IMR-90 (cell line): ENCODE measurements at regions not wholly inside any gene's neighbourhood (a gene's known extent, or its start where the extent isn't known, plus 50 kb on each side); places are given as distances from the start of the nearest gene placed in this dataset.

Source experiments
- ATAC-seq: fragments of 200-7000 bp; cut with Tn5 transposase; 2 replicates; pipeline ENCODE4 v1.9.1; 2020; ENCODE audit warnings: low read depth, mild to moderate bottlenecking, moderate library complexity
- BruUV-seq: library from RNA; stranded (reverse); fragments of 400-500 nt; replicated peaks from 2 replicates; lab custom pipeline; 2021; lab: Mats Ljungman, UMichigan
- CTCF ChIA-PET: fragments of 300-600 bp; formaldehyde crosslinking; extraction: SDS; loops from one replicate; lab custom pipeline; 2021; ENCODE audit warnings: antibody characterized with exemption; lab: Yijun Ruan, JAX
- POLR2A ChIA-PET: fragments of 300-600 bp; sonication (Branson Sonifier 250); formaldehyde crosslinking; loops from one replicate; lab custom pipeline; 2022; ENCODE audit warnings: antibody characterized with exemption; ENCODE audit not compliant: unreplicated experiment; lab: Charles Lee
- DNase-seq: peaks from one replicate; pipeline ENCODE4 v3.0.0; 2013
- H2AFZ ChIP-seq: replicated peaks from 2 replicates; pipeline ENCODE3; 2013; ENCODE audit warnings: low read length, mild to moderate bottlenecking; ENCODE audit not compliant: poor library complexity
- H2AK5ac ChIP-seq: 2 replicates; pipeline ENCODE4 v1.6.1; 2013; ENCODE audit warnings: low read depth, low read length, inconsistent platforms
- H2AK9ac ChIP-seq: replicated peaks from 2 replicates; pipeline ENCODE3; 2013; ENCODE audit warnings: mild to moderate bottlenecking, low read depth, low read length, moderate library complexity; ENCODE audit not compliant: poor library complexity
- H2BK120ac ChIP-seq: 2 replicates; pipeline ENCODE4 v1.6.1; 2013; ENCODE audit warnings: low read depth, low read length, inconsistent platforms
- H2BK15ac ChIP-seq: 3 replicates; pipeline ENCODE4 v1.6.1; 2013; ENCODE audit warnings: low read depth, low read length, inconsistent platforms
- H2BK20ac ChIP-seq: 2 replicates; pipeline ENCODE4 v1.6.1; 2013; ENCODE audit warnings: low read depth, mild to moderate bottlenecking, inconsistent platforms, low read length, moderate library complexity
- H2BK5ac ChIP-seq: 2 replicates; pipeline ENCODE4 v1.6.1; 2013; ENCODE audit warnings: mild to moderate bottlenecking, low read depth, low read length, inconsistent platforms; ENCODE audit not compliant: poor library complexity, severe bottlenecking
- H3K14ac ChIP-seq: replicated peaks from 2 replicates; pipeline ENCODE4 v1.6.1; 2013; ENCODE audit warnings: low read depth, low read length, inconsistent platforms
- H3K18ac ChIP-seq: 2 replicates; pipeline ENCODE4 v1.6.1; 2013; ENCODE audit warnings: low read depth, low read length, control low read depth
- H3K23ac ChIP-seq: 2 replicates; pipeline ENCODE4 v1.6.1; 2013; ENCODE audit warnings: low read depth, low read length, inconsistent platforms
- H3K27ac ChIP-seq: 2 replicates; pipeline ENCODE4 v1.5.1; 2013; ENCODE audit warnings: mild to moderate bottlenecking, control low read depth, low read length; ENCODE audit not compliant: insufficient read depth
- H3K27me3 ChIP-seq: 2 replicates; pipeline ENCODE4 v1.6.1; 2013; ENCODE audit warnings: low read length; ENCODE audit not compliant: control insufficient read depth, insufficient read depth
- H3K36me3 ChIP-seq: 2 replicates; pipeline ENCODE4 v1.6.1; 2013; ENCODE audit warnings: low read length, mixed read lengths; ENCODE audit not compliant: control insufficient read depth, insufficient read depth
- H3K4ac ChIP-seq: 2 replicates; pipeline ENCODE4 v1.6.1; 2013; ENCODE audit warnings: low read depth, low read length, inconsistent platforms
- H3K4me1 ChIP-seq: 2 replicates; pipeline ENCODE4 v1.6.1; 2013; ENCODE audit warnings: low read length, mixed read lengths; ENCODE audit not compliant: control insufficient read depth, insufficient read depth
- H3K4me2 ChIP-seq: 2 replicates; pipeline ENCODE4 v1.6.1; 2013; ENCODE audit warnings: low read depth, mild to moderate bottlenecking, control low read depth, low read length, moderate library complexity
- H3K4me3 ChIP-seq: 2 replicates; pipeline ENCODE4 v1.5.1; 2013; ENCODE audit warnings: low read depth, mild to moderate bottlenecking, control low read depth, low read length, moderate library complexity; ENCODE audit not compliant: insufficient read depth
- H3K56ac ChIP-seq: 2 replicates; pipeline ENCODE4 v1.6.1; 2013; ENCODE audit warnings: low read length, inconsistent platforms; ENCODE audit not compliant: insufficient read depth; ENCODE audit errors: extremely low read depth
- H3K79me1 ChIP-seq, 2 experiments: 2 replicates each; pipeline ENCODE4 v1.6.1; 2013; ENCODE audit warnings: low read length in 2 of 2, inconsistent platforms in 1 of 2, low read depth in 1 of 2
- H3K9ac ChIP-seq: 2 replicates; pipeline ENCODE4 v1.6.1; 2013; ENCODE audit warnings: low read depth, low read length, control low read depth
- H3K9me1 ChIP-seq: 2 replicates; pipeline ENCODE4 v1.6.1; 2013; ENCODE audit warnings: low read length, inconsistent platforms; ENCODE audit not compliant: insufficient read depth
- H3K9me3 ChIP-seq: 2 replicates; pipeline ENCODE4 v1.6.1; 2013; ENCODE audit warnings: low read length; ENCODE audit not compliant: control insufficient read depth, insufficient read depth
- H4K20me1 ChIP-seq: 2 replicates; pipeline ENCODE4 v1.6.1; 2013; ENCODE audit warnings: low read length, inconsistent platforms; ENCODE audit not compliant: insufficient read depth
- H4K5ac ChIP-seq: 2 replicates; pipeline ENCODE4 v1.6.1; 2013; ENCODE audit warnings: mild to moderate bottlenecking, low read depth, low read length, control low read depth
- H4K8ac ChIP-seq, 2 experiments: 2 replicates each; pipeline ENCODE4 v1.6.1; 2013; ENCODE audit warnings: low read depth in 2 of 2, low read length in 2 of 2, control low read depth in 1 of 2, inconsistent platforms in 1 of 2
- H4K91ac ChIP-seq: 2 replicates; pipeline ENCODE4 v1.6.1; 2013; ENCODE audit warnings: low read depth, low read length, inconsistent platforms; ENCODE audit not compliant: insufficient read depth
- CHD1 ChIP-seq: IDR thresholded peaks from 2 replicates; pipeline ENCODE4 v1.6.1; 2012; ENCODE audit warnings: low read depth, low read length, improper control_type of control experiment
- CTCF ChIP-seq: conservative IDR thresholded peaks from 2 replicates; pipeline ENCODE4 v1.5.1; 2012; ENCODE audit warnings: mild to moderate bottlenecking, low read depth, low read length, improper control_type of control experiment
- ELK1 ChIP-seq: fragments of 150-350 bp; IDR thresholded peaks from 2 replicates; pipeline ENCODE4 v1.6.1; 2016; ENCODE audit warnings: low read depth, mild to moderate bottlenecking, low read length, moderate library complexity, borderline replicate concordance
- NFE2L2 ChIP-seq: fragments of 150-350 bp; IDR thresholded peaks from 2 replicates; pipeline ENCODE4 v1.6.1; 2016; ENCODE audit warnings: low read depth, mild to moderate bottlenecking, low read length
- POLR2A ChIP-seq: IDR thresholded peaks from 2 replicates; pipeline ENCODE4 v1.6.1; 2012; ENCODE audit warnings: mild to moderate bottlenecking, low read depth, low read length
- RCOR1 ChIP-seq: IDR thresholded peaks from 2 replicates; pipeline ENCODE4 v1.6.1; 2012; ENCODE audit warnings: mild to moderate bottlenecking, low read length, improper control_type of control experiment; ENCODE audit not compliant: insufficient replicate concordance
- SMC3 ChIP-seq: fragments of 150-350 bp; IDR thresholded peaks from 2 replicates; pipeline ENCODE4 v1.6.1; 2016; ENCODE audit warnings: low read depth, mild to moderate bottlenecking, antibody characterized with exemption, low read length, moderate library complexity
- USF2 ChIP-seq: fragments of 150-350 bp; IDR thresholded peaks from 2 replicates; pipeline ENCODE4 v1.6.1; 2017; ENCODE audit warnings: mild to moderate bottlenecking, antibody characterized with exemption, low read length, low read depth
- WGBS, 2 experiments: methylation state at CpG; one replicate each; pipeline versions ENCODE4 v1.1.5 to v1.1.7; 2013; ENCODE audit warnings: missing lambda C conversion rate in 2 of 2; ENCODE audit not compliant: insufficient read length in 1 of 2; ENCODE audit errors: extremely low coverage in 2 of 2; 5-methylcytosine and 5-hydroxymethylcytosine counted together
- dilution Hi-C: fragments of 300-500 bp; cut with HindIII; formaldehyde crosslinking; loops from one replicate; pipeline ENCODE4 v1.14.3; 2018; ENCODE audit warnings: low sequenced_read_pairs; ENCODE audit not compliant: unreplicated experiment
- in situ Hi-C: fragments of 300-500 bp; cut with MboI; formaldehyde crosslinking; loops from 3 replicates; pipeline ENCODE4 v1.14.3; 2019; ENCODE audit warnings: low sequenced_read_pairs, inconsistent platforms, mixed read lengths
- intact Hi-C: fragments of 100-400 bp; cut with micrococcal nuclease; formaldehyde crosslinking; loops from 2 replicates; pipeline ENCODE4 v1.10.0; 2022

GRCh38 chr10:128664729-128665128 lies 538.5 kb upstream of the MKI67 start:
- Histone ChIP-seq H4K20me1 (no peaks in the 10 kb centered on the region), H3K27me3 (no peaks in the 10 kb centered on the region), H4K91ac (no peak overlapping the region), H3K4ac (no peak overlapping the region), H3K9ac (no peak overlapping the region), H3K27ac (no peak overlapping the region), H3K9me3 (peaks cover 10% of the 10 kb centered on the region), H2BK120ac (no peak overlapping the region), H4K8ac (no peak overlapping the region), H2BK15ac (no peak overlapping the region), H2BK20ac (no peak overlapping the region), H2AK5ac (no peak overlapping the region), H3K4me1 (no peaks in the 10 kb centered on the region), H3K4me3 (no peak overlapping the region), H4K5ac (no peak overlapping the region), H3K79me1 (no peaks in the 10 kb centered on the region), H3K18ac (no peak overlapping the region), H3K14ac (no peak overlapping the region), H2BK5ac (no peak overlapping the region), H3K56ac (no peak overlapping the region), H3K9me1 (no peaks in the 10 kb centered on the region), H3K4me2 (no peak overlapping the region), H2AFZ (no peak overlapping the region), H3K23ac (no peak overlapping the region), H2AK9ac (no peak overlapping the region), H3K36me3 (no peaks in the 10 kb centered on the region)
- ATAC-seq (no peak), DNase-seq (no peak)
- no TSS peak for BruUV-seq
- in situ Hi-C loops (no loop called here), dilution Hi-C loops (no loop called here), intact Hi-C loops (no loop called here)
- no peak for TF ChIP-seq SMC3
- TF ChIP-seq CHD1 = no peak
- no peak for TF ChIP-seq CTCF
- no peak for TF ChIP-seq NFE2L2
- no peak for TF ChIP-seq ELK1
- no peak for TF ChIP-seq POLR2A
- TF ChIP-seq RCOR1 = no peak
- TF ChIP-seq USF2 = no peak
- WGBS, 2 experiments = no CpG with 5 or more reads among the region's 3 CpGs
- ChIA-PET POLR2A (no interaction called here), CTCF (no interaction called here)
